IPS-18a (cell line): ENCODE measurements at regions not wholly inside any gene's neighbourhood (a gene's known extent, or its start where the extent isn't known, plus 50 kb on each side); places are given as distances from the start of the nearest gene placed in this dataset.
"Not testable (repeated sequence)": the region's sequence is repeated elsewhere in the genome, so short reads cannot be mapped to it uniquely, and the experiment has no call there.

Experiments used
- H3K27ac ChIP-seq: one replicate; pipeline ENCODE4 v1.5.1; 2013; ENCODE audit warnings: low read length
- H3K27me3 ChIP-seq: one replicate; pipeline ENCODE4 v1.6.1; 2013; ENCODE audit warnings: mild to moderate bottlenecking, low read length; ENCODE audit not compliant: control insufficient read depth, insufficient read depth
- H3K36me3 ChIP-seq: one replicate; pipeline ENCODE4 v1.6.1; 2013; ENCODE audit warnings: low read depth, low read length; ENCODE audit not compliant: control insufficient read depth
- H3K4me1 ChIP-seq: one replicate; pipeline ENCODE4 v1.6.1; 2013; ENCODE audit warnings: low read depth, low read length; ENCODE audit not compliant: control insufficient read depth
- H3K4me3 ChIP-seq: one replicate; pipeline ENCODE4 v1.5.1; 2013; ENCODE audit warnings: low read length
- H3K9ac ChIP-seq: one replicate; pipeline ENCODE4 v1.6.1; 2013; ENCODE audit warnings: mild to moderate bottlenecking, low read length, moderate library complexity
- H3K9me3 ChIP-seq: one replicate; pipeline ENCODE4 v1.6.1; 2013; ENCODE audit warnings: low read depth, low read length; ENCODE audit not compliant: control insufficient read depth

GRCh38 chr5:98330871-98331270 is 442.6 kb upstream of the RGMB start:
- Histone ChIP-seq H3K9me3 (no peaks in the 10 kb centered on the region), H3K36me3 (no peaks in the 10 kb centered on the region), H3K9ac (no peak overlapping the region), H3K27me3 (no peaks in the 10 kb centered on the region), H3K27ac (no peak overlapping the region), H3K4me1 (no peaks in the 10 kb centered on the region), H3K4me3 (no peak overlapping the region)

GRCh38 chr5:98333921-98334320 is 439.5 kb upstream of the RGMB start:
- Histone ChIP-seq H3K9ac (no peak overlapping the region), H3K27me3 (no peaks in the 10 kb centered on the region), H3K4me3 (no peak overlapping the region), H3K36me3 (no peaks in the 10 kb centered on the region), H3K9me3 (no peaks in the 10 kb centered on the region), H3K4me1 (no peaks in the 10 kb centered on the region), H3K27ac (no peak overlapping the region)

GRCh38 chr5:98334946-98335345 is 438.5 kb upstream of the RGMB start:
- Histone ChIP-seq H3K9me3 (no peaks in the 10 kb centered on the region), H3K27me3 (no peaks in the 10 kb centered on the region), H3K4me3 (no peak overlapping the region), H3K27ac (no peak overlapping the region), H3K9ac (no peak overlapping the region), H3K36me3 (no peaks in the 10 kb centered on the region), H3K4me1 (no peaks in the 10 kb centered on the region)

- no peak overlapping the region for H3K9ac ChIP-seq
- H3K9me3 ChIP-seq = no peaks in the 10 kb centered on the region
- H3K4me1 ChIP-seq = no peaks in the 10 kb centered on the region
- H3K27ac ChIP-seq = no peak overlapping the region
- H3K36me3 ChIP-seq = no peaks in the 10 kb centered on the region
- no peak overlapping the region for H3K4me3 ChIP-seq
- no peaks in the 10 kb centered on the region for H3K27me3 ChIP-seq
These were observed 434.2 kb upstream of the RGMB start for GRCh38 chr5:98339141-98339848.

GRCh38 chr5:98341038-98342032 is 432.1 kb upstream of the RGMB start:
- Histone ChIP-seq H3K27me3 (no peaks in the 10 kb centered on the region), H3K36me3 (no peaks in the 10 kb centered on the region), H3K9me3 (no peaks in the 10 kb centered on the region), H3K4me3 (no peak overlapping the region), H3K4me1 (no peaks in the 10 kb centered on the region), H3K9ac (no peak overlapping the region), H3K27ac (no peak overlapping the region)

GRCh38 chr5:98342958-98343660 is 430.4 kb upstream of the RGMB start:
- not testable (repeated sequence) for H3K27me3 ChIP-seq, H3K27ac ChIP-seq, H3K4me1 ChIP-seq, H3K9me3 ChIP-seq, H3K4me3 ChIP-seq, H3K9ac ChIP-seq, H3K36me3 ChIP-seq

- Histone ChIP-seq H3K36me3 (no peaks in the 10 kb centered on the region), H3K4me1 (no peaks in the 10 kb centered on the region), H3K9ac (no peak overlapping the region), H3K4me3 (no peak overlapping the region), H3K9me3 (peaks cover 7% of the 10 kb centered on the region), H3K27me3 (no peaks in the 10 kb centered on the region), H3K27ac (no peak overlapping the region)
These were observed 424.0 kb upstream of the RGMB start for GRCh38 chr5:98349251-98349989.

- Histone ChIP-seq H3K4me1 (no peaks in the 10 kb centered on the region), H3K36me3 (no peaks in the 10 kb centered on the region), H3K9me3 (peaks cover 7% of the 10 kb centered on the region), H3K9ac (no peak overlapping the region), H3K4me3 (no peak overlapping the region), H3K27ac (no peak overlapping the region), H3K27me3 (no peaks in the 10 kb centered on the region)
These were observed 423.5 kb upstream of the RGMB start for GRCh38 chr5:98349990-98350365.

GRCh38 chr5:98354922-98355321 is 418.5 kb upstream of the RGMB start:
- Histone ChIP-seq H3K27ac (no peak overlapping the region), H3K4me3 (no peak overlapping the region), H3K27me3 (no peaks in the 10 kb centered on the region), H3K9ac (no peak overlapping the region), H3K9me3 (peaks cover 7% of the 10 kb centered on the region), H3K36me3 (no peaks in the 10 kb centered on the region), H3K4me1 (no peaks in the 10 kb centered on the region)

- H3K36me3 ChIP-seq = no peaks in the 10 kb centered on the region
- no peaks in the 10 kb centered on the region for H3K27me3 ChIP-seq
- no peak overlapping the region for H3K9ac ChIP-seq
- no peak overlapping the region for H3K27ac ChIP-seq
- H3K4me3 ChIP-seq = no peak overlapping the region
- H3K9me3 ChIP-seq = no peaks in the 10 kb centered on the region
- H3K4me1 ChIP-seq = no peaks in the 10 kb centered on the region
These were observed 412.9 kb upstream of the RGMB start for GRCh38 chr5:98360548-98360947.

- no peaks in the 10 kb centered on the region for H3K9me3 ChIP-seq
- H3K4me1 ChIP-seq = no peaks in the 10 kb centered on the region
- H3K27ac ChIP-seq = no peak overlapping the region
- no peak overlapping the region for H3K4me3 ChIP-seq
- no peaks in the 10 kb centered on the region for H3K27me3 ChIP-seq
- no peak overlapping the region for H3K9ac ChIP-seq
- H3K36me3 ChIP-seq = no peaks in the 10 kb centered on the region
These were observed 410.3 kb upstream of the RGMB start for GRCh38 chr5:98363157-98363556.
